Mucosa of rectum (tissue), 2 donors: ENCODE measurements at regions not wholly inside any gene's neighbourhood (a gene's known extent, or its start where the extent isn't known, plus 50 kb on each side); places are given as distances from the start of the nearest gene placed in this dataset.

Experiments
- H3K27ac ChIP-seq, 2 donors: one replicate each; pipeline ENCODE4 v1.7.0; 2013; ENCODE audit warnings: inconsistent platforms in 2 of 2, low read depth in 2 of 2, low read length in 2 of 2
- H3K27me3 ChIP-seq, 2 donors: one replicate each; pipeline ENCODE4 v1.7.0; 2013; ENCODE audit warnings: low read length in 2 of 2; ENCODE audit not compliant: control insufficient read depth in 2 of 2, insufficient read depth in 2 of 2
- H3K36me3 ChIP-seq, 2 donors: one replicate each; pipeline ENCODE4 v1.7.0; 2013; ENCODE audit warnings: low read length in 2 of 2; ENCODE audit not compliant: control insufficient read depth in 2 of 2, insufficient read depth in 2 of 2
- H3K4me1 ChIP-seq, 2 donors: one replicate each; pipeline ENCODE4 v1.7.0; 2013; ENCODE audit warnings: low read length in 2 of 2, mild to moderate bottlenecking in 1 of 2; ENCODE audit not compliant: control insufficient read depth in 2 of 2, insufficient read depth in 2 of 2
- H3K4me3 ChIP-seq, 2 donors: one replicate each; pipeline ENCODE4 v1.7.0; 2013; ENCODE audit warnings: low read length in 2 of 2
- H3K9ac ChIP-seq, 2 donors: one replicate each; pipeline ENCODE4 v1.7.0; 2013; ENCODE audit warnings: low read length in 2 of 2, low read depth in 1 of 2, mild to moderate bottlenecking in 1 of 2
- H3K9me3 ChIP-seq, 2 donors: one replicate each; pipeline ENCODE4 v1.7.0; 2013; ENCODE audit warnings: low read length in 2 of 2; ENCODE audit not compliant: control insufficient read depth in 2 of 2
- donor health status: healthy.
- donor health status: Normal muscosa, but diverticular disease.

- H3K4me3 ChIP-seq: no peak overlapping the region
- no peaks in the 10 kb centered on the region for H3K36me3 ChIP-seq
- no peaks in the 10 kb centered on the region for H3K9me3 ChIP-seq
- H3K27me3 ChIP-seq: no peaks in the 10 kb centered on the region
- H3K4me1 ChIP-seq: no peaks in the 10 kb centered on the region
- H3K27ac ChIP-seq: no peak overlapping the region
- H3K9ac ChIP-seq: no peak overlapping the region
Measured at GRCh38 chr6:126113261-126113660, 126.9 kb downstream of the TRMT11 start.

- Histone ChIP-seq H3K4me3 (no peak overlapping the region), H3K27me3 (no peaks in the 10 kb centered on the region), H3K9me3 (no peaks in the 10 kb centered on the region), H3K4me1 (no peaks in the 10 kb centered on the region), H3K36me3 (no peaks in the 10 kb centered on the region), H3K27ac (no peak overlapping the region), H3K9ac (no peak overlapping the region)
Measured at GRCh38 chr6:126117251-126117650, 130.9 kb downstream of the TRMT11 start.

- no peaks in the 10 kb centered on the region for H3K4me1 ChIP-seq
- no peaks in the 10 kb centered on the region for H3K9me3 ChIP-seq
- no peak overlapping the region for H3K9ac ChIP-seq
- no peaks in the 10 kb centered on the region for H3K27me3 ChIP-seq
- H3K36me3 ChIP-seq: no peaks in the 10 kb centered on the region
- H3K4me3 ChIP-seq: no peak overlapping the region
- no peak overlapping the region for H3K27ac ChIP-seq
Measured at GRCh38 chr6:126118058-126118755, 131.9 kb downstream of the TRMT11 start.

GRCh38 chr6:126118936-126119335 is 132.6 kb downstream of the TRMT11 start:
- Histone ChIP-seq H3K27ac (no peak overlapping the region), H3K4me3 (no peak overlapping the region), H3K27me3 (no peaks in the 10 kb centered on the region), H3K4me1 (no peaks in the 10 kb centered on the region), H3K36me3 (no peaks in the 10 kb centered on the region), H3K9ac (no peak overlapping the region), H3K9me3 (no peaks in the 10 kb centered on the region)

GRCh38 chr6:126123226-126123625 is 136.9 kb downstream of the TRMT11 start:
- no peaks in the 10 kb centered on the region for H3K36me3 ChIP-seq
- no peaks in the 10 kb centered on the region for H3K4me1 ChIP-seq
- no peak overlapping the region for H3K9ac ChIP-seq
- H3K4me3 ChIP-seq: no peak overlapping the region
- H3K9me3 ChIP-seq: no peaks in the 10 kb centered on the region
- H3K27ac ChIP-seq: no peak overlapping the region
- no peaks in the 10 kb centered on the region for H3K27me3 ChIP-seq

- no peak overlapping the region for H3K27ac ChIP-seq
- H3K9ac ChIP-seq: no peak overlapping the region
- H3K27me3 ChIP-seq: no peaks in the 10 kb centered on the region
- H3K36me3 ChIP-seq: no peaks in the 10 kb centered on the region
- H3K9me3 ChIP-seq: no peaks in the 10 kb centered on the region
- H3K4me3 ChIP-seq: no peak overlapping the region
- no peaks in the 10 kb centered on the region for H3K4me1 ChIP-seq
Measured at GRCh38 chr6:126127659-126128058, 141.3 kb downstream of the TRMT11 start.

- Histone ChIP-seq H3K27me3 (no peaks in the 10 kb centered on the region), H3K9ac (no peak overlapping the region), H3K4me3 (no peak overlapping the region), H3K4me1 (no peaks in the 10 kb centered on the region), H3K36me3 (no peaks in the 10 kb centered on the region), H3K9me3 (no peaks in the 10 kb centered on the region), H3K27ac (no peak overlapping the region)
Measured at GRCh38 chr6:126131246-126131645, 144.9 kb downstream of the TRMT11 start.

- H3K36me3 ChIP-seq: no peaks in the 10 kb centered on the region
- H3K4me3 ChIP-seq: no peak overlapping the region
- H3K9ac ChIP-seq: no peak overlapping the region
- H3K4me1 ChIP-seq: no peaks in the 10 kb centered on the region
- no peaks in the 10 kb centered on the region for H3K9me3 ChIP-seq
- no peaks in the 10 kb centered on the region for H3K27me3 ChIP-seq
- no peak overlapping the region for H3K27ac ChIP-seq
Measured at GRCh38 chr6:126133984-126134383, 147.6 kb downstream of the TRMT11 start.

GRCh38 chr6:126134491-126134890 is 148.2 kb downstream of the TRMT11 start:
- Histone ChIP-seq H3K27ac (no peak overlapping the region), H3K4me1 (no peaks in the 10 kb centered on the region), H3K27me3 (no peaks in the 10 kb centered on the region), H3K9me3 (no peaks in the 10 kb centered on the region), H3K9ac (no peak overlapping the region), H3K36me3 (no peaks in the 10 kb centered on the region), H3K4me3 (no peak overlapping the region)

- no peaks in the 10 kb centered on the region for H3K9me3 ChIP-seq
- H3K36me3 ChIP-seq: no peaks in the 10 kb centered on the region
- H3K4me3 ChIP-seq: no peak overlapping the region
- no peaks in the 10 kb centered on the region for H3K4me1 ChIP-seq
- no peak overlapping the region for H3K9ac ChIP-seq
- H3K27ac ChIP-seq: no peak overlapping the region
- no peaks in the 10 kb centered on the region for H3K27me3 ChIP-seq
Measured at GRCh38 chr6:126140015-126140414, 153.7 kb downstream of the TRMT11 start.
